H1 (cell line): ENCODE measurements at regions not wholly inside any gene's neighbourhood (a gene's known extent, or its start where the extent isn't known, plus 50 kb on each side); places are given as distances from the start of the nearest gene placed in this dataset.

Experiments used
- BACH1 ChIP-seq: IDR thresholded peaks from 2 replicates; pipeline ENCODE4 v1.6.1; 2012; ENCODE audit warnings: low read length, improper control_type of control experiment
- CBX5 ChIP-seq: fragments of 300-800, 300-1000 bp; sonication (generic); IDR thresholded peaks from 2 replicates; pipeline ENCODE4 v1.7.1; 2016; ENCODE audit warnings: antibody characterized with exemption, low read length, low read depth
- CEBPB ChIP-seq: IDR thresholded peaks from 2 replicates; pipeline ENCODE4 v1.6.1; 2012; ENCODE audit warnings: low read depth, low read length
- EZH2 ChIP-seq: fragments of 200-600 bp; sonication (generic); IDR thresholded peaks from 2 replicates; pipeline ENCODE4 v1.7.1; 2012; ENCODE audit warnings: low read depth, mild to moderate bottlenecking, moderate library complexity, low read length, inconsistent platforms; ENCODE audit not compliant: severe bottlenecking
- HDAC2 ChIP-seq, 2 experiments: fragments of 300-600 bp in 1 of 2; sonication (generic) in 1 of 2; IDR thresholded peaks; 2 replicates each; pipeline ENCODE4 v1.6.1; 2011 to 2012; ENCODE audit warnings: low read depth in 2 of 2, low read length in 2 of 2, mild to moderate bottlenecking in 2 of 2, moderate library complexity in 2 of 2, borderline replicate concordance in 1 of 2, inconsistent platforms in 1 of 2
- PHF8 ChIP-seq: fragments of 200-600 bp; sonication (generic); conservative IDR thresholded peaks from 2 replicates; pipeline ENCODE4 v1.7.1; 2012; ENCODE audit warnings: low read depth, mild to moderate bottlenecking, inconsistent platforms, low read length, moderate library complexity
- POLR2A ChIP-seq, 2 experiments: IDR thresholded peaks; 1 replicate in 1 of 2; 2 replicates in 1 of 2; pipeline ENCODE4 v1.6.1; 2011; ENCODE audit warnings: low read depth in 2 of 2, low read length in 2 of 2, mild to moderate bottlenecking in 2 of 2; ENCODE audit errors: control extremely low read depth in 1 of 2
- POLR2AphosphoS5 ChIP-seq: IDR thresholded peaks from 2 replicates; pipeline ENCODE4 v1.6.1; 2011; ENCODE audit warnings: low read depth, low read length
- RAD21 ChIP-seq, 2 experiments: IDR thresholded peaks in 1 of 2; conservative IDR thresholded peaks in 1 of 2; 2 replicates each; pipeline ENCODE4 v1.6.1; 2011; ENCODE audit warnings: low read depth in 2 of 2, low read length in 2 of 2, improper control_type of control experiment in 1 of 2, inconsistent platforms in 1 of 2, mild to moderate bottlenecking in 1 of 2, moderate library complexity in 1 of 2
- TEAD4 ChIP-seq: IDR thresholded peaks from 2 replicates; pipeline ENCODE4 v1.6.1; 2012; ENCODE audit warnings: low read depth, low read length, inconsistent platforms, mixed read lengths
- TF ChIP-seq, protein P1 (sequence below): IDR thresholded peaks from 2 replicates; pipeline ENCODE4 v1.6.1; 2011; ENCODE audit warnings: low read length, improper control_type of control experiment
- TF ChIP-seq, protein P2 (sequence below), 3 experiments: IDR thresholded peaks; 1 replicate in 2 of 3; 2 replicates in 1 of 3; pipeline versions ENCODE4 v1.5.1 to v1.6.1; 2011; ENCODE audit warnings: low read length in 3 of 3, mild to moderate bottlenecking in 3 of 3, inconsistent platforms in 2 of 3, low read depth in 1 of 3, moderate library complexity in 1 of 3; ENCODE audit not compliant: insufficient read depth in 1 of 3; ENCODE audit errors: control extremely low read depth in 1 of 3

DNA sequence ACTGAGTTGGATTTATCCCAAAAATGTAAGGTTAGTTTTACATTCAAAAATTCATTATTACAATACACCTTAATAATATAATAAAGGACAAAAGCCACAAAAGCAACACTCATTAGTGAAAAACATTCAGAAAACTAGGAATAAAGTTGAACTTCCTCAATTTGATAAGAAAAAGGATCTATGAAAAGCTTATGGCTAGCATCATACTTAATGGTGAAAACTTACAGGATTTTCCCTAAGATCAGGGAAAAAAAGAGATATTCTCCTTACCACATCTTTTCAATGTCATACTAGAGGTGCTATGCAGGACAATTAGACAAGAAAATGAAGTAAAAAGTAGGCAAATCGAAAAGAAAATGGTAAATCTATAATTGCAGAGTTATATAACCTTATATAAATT lies 279.9 kb downstream of the CGGBP1 start:
- TF ChIP-seq, protein P1, sequence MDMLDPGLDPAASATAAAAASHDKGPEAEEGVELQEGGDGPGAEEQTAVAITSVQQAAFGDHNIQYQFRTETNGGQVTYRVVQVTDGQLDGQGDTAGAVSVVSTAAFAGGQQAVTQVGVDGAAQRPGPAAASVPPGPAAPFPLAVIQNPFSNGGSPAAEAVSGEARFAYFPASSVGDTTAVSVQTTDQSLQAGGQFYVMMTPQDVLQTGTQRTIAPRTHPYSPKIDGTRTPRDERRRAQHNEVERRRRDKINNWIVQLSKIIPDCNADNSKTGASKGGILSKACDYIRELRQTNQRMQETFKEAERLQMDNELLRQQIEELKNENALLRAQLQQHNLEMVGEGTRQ, result no peak
- TF ChIP-seq, protein P2, sequence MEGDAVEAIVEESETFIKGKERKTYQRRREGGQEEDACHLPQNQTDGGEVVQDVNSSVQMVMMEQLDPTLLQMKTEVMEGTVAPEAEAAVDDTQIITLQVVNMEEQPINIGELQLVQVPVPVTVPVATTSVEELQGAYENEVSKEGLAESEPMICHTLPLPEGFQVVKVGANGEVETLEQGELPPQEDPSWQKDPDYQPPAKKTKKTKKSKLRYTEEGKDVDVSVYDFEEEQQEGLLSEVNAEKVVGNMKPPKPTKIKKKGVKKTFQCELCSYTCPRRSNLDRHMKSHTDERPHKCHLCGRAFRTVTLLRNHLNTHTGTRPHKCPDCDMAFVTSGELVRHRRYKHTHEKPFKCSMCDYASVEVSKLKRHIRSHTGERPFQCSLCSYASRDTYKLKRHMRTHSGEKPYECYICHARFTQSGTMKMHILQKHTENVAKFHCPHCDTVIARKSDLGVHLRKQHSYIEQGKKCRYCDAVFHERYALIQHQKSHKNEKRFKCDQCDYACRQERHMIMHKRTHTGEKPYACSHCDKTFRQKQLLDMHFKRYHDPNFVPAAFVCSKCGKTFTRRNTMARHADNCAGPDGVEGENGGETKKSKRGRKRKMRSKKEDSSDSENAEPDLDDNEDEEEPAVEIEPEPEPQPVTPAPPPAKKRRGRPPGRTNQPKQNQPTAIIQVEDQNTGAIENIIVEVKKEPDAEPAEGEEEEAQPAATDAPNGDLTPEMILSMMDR (IDR thresholded peaks at IDR 0.05; ENCODE audit: control extremely low read depth in 1 of 3, insufficient read depth in 1 of 3, low read depth in 1 of 3, low read length in 3 of 3), result no peak
- TF ChIP-seq CEBPB (no peak), BACH1 (no peak), EZH2 (no peak), PHF8 (no peak), POLR2AphosphoS5 (no peak), HDAC2 (IDR thresholded peaks at IDR 0.05; ENCODE audit: borderline replicate concordance in 1 of 2, low read depth in 2 of 2, low read length in 2 of 2) (no peak), CBX5 (no peak), TEAD4 (no peak), RAD21 (IDR thresholded peaks at IDR 0.05 in 1 of 2, conservative IDR thresholded peaks at IDR 0.05 in 1 of 2; ENCODE audit: low read depth in 2 of 2, low read length in 2 of 2) (no peak), POLR2A (IDR thresholded peaks at IDR 0.05; ENCODE audit: control extremely low read depth in 1 of 2, low read depth in 2 of 2, low read length in 2 of 2) (no peak)
